ENCODE measurements at regions not wholly inside any gene's neighbourhood (a gene's known extent, or its start where the extent isn't known, plus 50 kb on each side); places are given as distances from the start of the nearest gene placed in this dataset.

DNA sequence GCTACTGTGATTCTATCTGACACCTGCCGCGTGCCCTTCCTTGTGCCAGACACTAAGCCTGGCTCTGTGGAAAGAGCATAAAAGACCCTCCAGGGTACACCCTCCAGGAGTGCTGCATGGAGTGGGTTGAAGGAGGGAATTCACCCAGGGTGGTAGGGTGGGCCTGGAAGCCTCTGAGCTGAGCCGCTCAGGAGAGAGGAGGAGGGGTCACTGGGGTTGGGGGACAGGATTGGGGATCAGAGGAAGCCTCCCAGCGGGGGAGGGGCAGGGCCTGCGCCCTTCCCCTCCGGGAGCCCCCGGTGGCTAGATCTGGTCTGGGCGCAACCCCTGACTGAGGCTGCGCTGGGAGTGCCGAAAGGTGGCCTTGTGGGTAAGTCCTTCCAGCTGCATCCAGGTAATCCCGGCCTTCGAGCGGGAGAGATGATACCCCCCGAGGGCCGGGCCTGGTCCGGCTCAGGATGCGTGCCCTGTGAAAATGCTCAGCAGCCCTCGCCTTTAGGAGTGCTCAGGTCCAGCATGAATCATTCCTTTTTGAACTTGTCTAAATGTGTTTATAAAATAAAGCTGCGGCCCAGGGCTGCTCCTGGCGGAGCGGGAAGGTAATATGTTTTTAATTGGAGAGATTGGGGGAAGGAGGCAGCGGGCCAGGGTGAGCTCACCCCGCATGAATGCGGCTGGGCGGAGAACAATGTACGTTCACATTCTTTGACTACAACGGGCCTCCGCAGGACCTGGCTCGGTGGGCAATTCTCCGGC lies 118.1 kb upstream of the SMIM23 start:
- Histone ChIP-seq H3K27ac (ENCODE audit: low read depth, low read length) (no peak overlapping the region), H2AFZ (ENCODE audit: low read length) (no peak overlapping the region), H3K23me2 (ENCODE audit: low read depth, low read length) (no peaks in the 10 kb centered on the region), H4K91ac (replicated peaks; ENCODE audit: insufficient read length, low read length) (peak overlapping the region; percentile 41), H2BK5ac (ENCODE audit: low read depth, low read length) (peak overlapping the region; percentile 13; the same call in 1 of the 2 replicates), H3K23ac (ENCODE audit: insufficient read length) (no peak overlapping the region), H3K4ac (replicated peaks; ENCODE audit: insufficient read length, low read depth, low read length) (no peak overlapping the region), H3K56ac (replicated peaks; ENCODE audit: insufficient read length, low read depth, low read length) (no peak overlapping the region), H3K79me1 (ENCODE audit: low read depth, low read length) (no peaks in the 10 kb centered on the region), H2BK12ac (ENCODE audit: low read depth, low read length) (no peak overlapping the region; the same call in 1 of the 2 replicates), H3K36me3 (ENCODE audit: control insufficient read depth in 2 of 4, insufficient read depth in 4 of 4, low read length in 3 of 4) (no peaks in the 10 kb centered on the region), H3K9me3 (ENCODE audit: insufficient read depth in 2 of 2, low read depth in 1 of 2, low read length in 1 of 2) (no peaks in the 10 kb centered on the region), H2BK15ac (ENCODE audit: low read length) (no peak overlapping the region), H3K9ac (replicated peaks in 1 of 4; ENCODE audit: extremely low read depth in 1 of 4, low read depth in 3 of 4, low read length in 3 of 4) (peak overlapping the region in 3 of 4 experiments; percentile 22 to 57 (median 43); a peak in 4 of 7 replicates), H3K79me2 (ENCODE audit: control insufficient read depth in 1 of 2, insufficient read depth in 2 of 2, low read length in 2 of 2) (no peaks in the 10 kb centered on the region), H3K4me1 (replicated peaks in 1 of 4; ENCODE audit: control insufficient read depth in 3 of 4, insufficient read depth in 4 of 4, low read length in 3 of 4) (peaks cover 0 to 12% (median 6%) of the 10 kb centered on the region in 4 experiments; a peak in 6 of 7 replicates), H4K8ac (ENCODE audit: extremely low read depth, insufficient read depth, low read length) (peak overlapping the region; percentile 83), H3K4me2 (ENCODE audit: insufficient read depth in 1 of 2, low read depth in 2 of 2, low read length in 2 of 2) (peak overlapping the region; percentile 60 to 69), H2AK5ac (ENCODE audit: low read depth, low read length) (no peak overlapping the region; the same call in 1 of the 2 replicates), H4K20me1 (replicated peaks in 1 of 2; ENCODE audit: control insufficient read depth in 1 of 2, insufficient read depth in 2 of 2, low read length in 2 of 2) (no peaks in the 10 kb centered on the region), H3K27me3 (replicated peaks in 1 of 4; ENCODE audit: control insufficient read depth in 3 of 4, extremely low read depth in 1 of 4, insufficient read depth in 3 of 4, low read length in 3 of 4) (peaks cover 0 to 2% (median 0%) of the 10 kb centered on the region in 4 experiments; a peak in 3 of 7 replicates), H4K5ac (ENCODE audit: insufficient read length, low read depth, low read length) (no peak overlapping the region), H3K14ac (ENCODE audit: insufficient read length) (no peak overlapping the region), H2BK120ac (replicated peaks; ENCODE audit: low read depth, low read length) (no peak overlapping the region), H3K4me3 (ENCODE audit: extremely low read depth in 1 of 4, insufficient read depth in 2 of 4, low read depth in 3 of 4, low read length in 4 of 4) (peak overlapping the region in 1 of 4 experiments; percentile 46; a peak in 2 of 8 replicates), H2BK20ac (ENCODE audit: low read length) (peak overlapping the region; percentile 68; the same call in 1 of the 2 replicates), H3K18ac (ENCODE audit: extremely low read depth, low read length) (peak overlapping the region; percentile 81)
- DNase-seq (ENCODE audit: low read depth in 1 of 2, low spot score in 2 of 2) = peak; percentile 56 to 82
- no peak for FAIRE-seq
- ChIA-PET POLR2A (ENCODE audit: partially characterized antibody) (interaction anchor here (0.6 to 2.3 kb wide), 6 partner anchors 13 to 314 kb away, joined by 3 to 12 read pairs (median 6); no protein-coding TSS in a partner anchor), CTCF (ENCODE audit: partially characterized antibody) (interaction anchor here (0.8 to 2.7 kb wide), 10 partner anchors 10 to 392 kb away, joined by 3 to 11 read pairs (median 5); partner anchors contain the start of gene FGF18)
- WGBS, 2 experiments (ENCODE audit: extremely low coverage in 1 of 2, insufficient coverage in 1 of 2, insufficient read length in 1 of 2, insufficient replicate concordance in 2 of 2, low coverage in 1 of 2, low lambda C conversion rate in 2 of 2, missing lambda C conversion rate in 1 of 2) = 34% methylated on average over 27 of the region's 30 CpGs; no CpG with 5 or more reads in 1 of the 2 experiments
- no peak for TF ChIP-seq SAP30 (IDR thresholded peaks at IDR 0.05; ENCODE audit: insufficient read depth, insufficient replicate concordance, low read length)
- TF ChIP-seq EZH2 (IDR thresholded peaks at IDR 0.05; ENCODE audit: low read depth, low read length, severe bottlenecking) = no peak
- TF ChIP-seq YY1 (IDR thresholded peaks at IDR 0.05; ENCODE audit: low read depth, low read length) = no peak
- TF ChIP-seq, protein P1, sequence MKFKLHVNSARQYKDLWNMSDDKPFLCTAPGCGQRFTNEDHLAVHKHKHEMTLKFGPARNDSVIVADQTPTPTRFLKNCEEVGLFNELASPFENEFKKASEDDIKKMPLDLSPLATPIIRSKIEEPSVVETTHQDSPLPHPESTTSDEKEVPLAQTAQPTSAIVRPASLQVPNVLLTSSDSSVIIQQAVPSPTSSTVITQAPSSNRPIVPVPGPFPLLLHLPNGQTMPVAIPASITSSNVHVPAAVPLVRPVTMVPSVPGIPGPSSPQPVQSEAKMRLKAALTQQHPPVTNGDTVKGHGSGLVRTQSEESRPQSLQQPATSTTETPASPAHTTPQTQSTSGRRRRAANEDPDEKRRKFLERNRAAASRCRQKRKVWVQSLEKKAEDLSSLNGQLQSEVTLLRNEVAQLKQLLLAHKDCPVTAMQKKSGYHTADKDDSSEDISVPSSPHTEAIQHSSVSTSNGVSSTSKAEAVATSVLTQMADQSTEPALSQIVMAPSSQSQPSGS (IDR thresholded peaks at IDR 0.05; ENCODE audit: low read length) = peak; percentile 79; the same call in 1 of the 2 replicates
- TF ChIP-seq PHF8 (conservative IDR thresholded peaks at IDR 0.05; ENCODE audit: low read depth, low read length) = 0 out of 2 replicates have a peak, but pooled peaks have one; percentile 31
- no peak for TF ChIP-seq RFX5 (IDR thresholded peaks at IDR 0.05; ENCODE audit: borderline replicate concordance, low read depth, low read length)
- TF ChIP-seq EGR1 (IDR thresholded peaks at IDR 0.05; ENCODE audit: borderline replicate concordance, low read depth, low read length) = no peak
- peak; percentile 96 for TF ChIP-seq JUND (IDR thresholded peaks at IDR 0.05; ENCODE audit: low read length)
- no peak for TF ChIP-seq CREB1 (IDR thresholded peaks at IDR 0.05)
- no peak for TF ChIP-seq CEBPB (IDR thresholded peaks at IDR 0.05; ENCODE audit: low read depth, low read length)

All from H1 (cell line).